IMR-90 (cell line): ENCODE measurements at regions not wholly inside any gene's neighbourhood (a gene's known extent, or its start where the extent isn't known, plus 50 kb on each side); places are given as distances from the start of the nearest gene placed in this dataset.

Experiments used
- ATAC-seq: fragments of 200-7000 bp; cut with Tn5 transposase; 2 replicates; pipeline ENCODE4 v1.9.1; 2020; ENCODE audit warnings: low read depth, mild to moderate bottlenecking, moderate library complexity
- BruUV-seq: library from RNA; stranded (reverse); fragments of 400-500 nt; replicated peaks from 2 replicates; lab custom pipeline; 2021; lab: Mats Ljungman, UMichigan
- CTCF ChIA-PET: fragments of 300-600 bp; formaldehyde crosslinking; extraction: SDS; loops from one replicate; lab custom pipeline; 2021; ENCODE audit warnings: antibody characterized with exemption; lab: Yijun Ruan, JAX
- POLR2A ChIA-PET: fragments of 300-600 bp; sonication (Branson Sonifier 250); formaldehyde crosslinking; loops from one replicate; lab custom pipeline; 2022; ENCODE audit warnings: antibody characterized with exemption; ENCODE audit not compliant: unreplicated experiment; lab: Charles Lee
- DNase-seq: peaks from one replicate; pipeline ENCODE4 v3.0.0; 2013
- H2AFZ ChIP-seq: replicated peaks from 2 replicates; pipeline ENCODE3; 2013; ENCODE audit warnings: low read length, mild to moderate bottlenecking; ENCODE audit not compliant: poor library complexity
- H2AK5ac ChIP-seq: 2 replicates; pipeline ENCODE4 v1.6.1; 2013; ENCODE audit warnings: low read depth, low read length, inconsistent platforms
- H2AK9ac ChIP-seq: replicated peaks from 2 replicates; pipeline ENCODE3; 2013; ENCODE audit warnings: mild to moderate bottlenecking, low read depth, low read length, moderate library complexity; ENCODE audit not compliant: poor library complexity
- H2BK120ac ChIP-seq: 2 replicates; pipeline ENCODE4 v1.6.1; 2013; ENCODE audit warnings: low read depth, low read length, inconsistent platforms
- H2BK15ac ChIP-seq: 3 replicates; pipeline ENCODE4 v1.6.1; 2013; ENCODE audit warnings: low read depth, low read length, inconsistent platforms
- H2BK20ac ChIP-seq: 2 replicates; pipeline ENCODE4 v1.6.1; 2013; ENCODE audit warnings: low read depth, mild to moderate bottlenecking, inconsistent platforms, low read length, moderate library complexity
- H2BK5ac ChIP-seq: 2 replicates; pipeline ENCODE4 v1.6.1; 2013; ENCODE audit warnings: mild to moderate bottlenecking, low read depth, low read length, inconsistent platforms; ENCODE audit not compliant: poor library complexity, severe bottlenecking
- H3K14ac ChIP-seq: replicated peaks from 2 replicates; pipeline ENCODE4 v1.6.1; 2013; ENCODE audit warnings: low read depth, low read length, inconsistent platforms
- H3K18ac ChIP-seq: 2 replicates; pipeline ENCODE4 v1.6.1; 2013; ENCODE audit warnings: low read depth, low read length, control low read depth
- H3K23ac ChIP-seq: 2 replicates; pipeline ENCODE4 v1.6.1; 2013; ENCODE audit warnings: low read depth, low read length, inconsistent platforms
- H3K27ac ChIP-seq: 2 replicates; pipeline ENCODE4 v1.5.1; 2013; ENCODE audit warnings: mild to moderate bottlenecking, control low read depth, low read length; ENCODE audit not compliant: insufficient read depth
- H3K27me3 ChIP-seq: 2 replicates; pipeline ENCODE4 v1.6.1; 2013; ENCODE audit warnings: low read length; ENCODE audit not compliant: control insufficient read depth, insufficient read depth
- H3K36me3 ChIP-seq: 2 replicates; pipeline ENCODE4 v1.6.1; 2013; ENCODE audit warnings: low read length, mixed read lengths; ENCODE audit not compliant: control insufficient read depth, insufficient read depth
- H3K4ac ChIP-seq: 2 replicates; pipeline ENCODE4 v1.6.1; 2013; ENCODE audit warnings: low read depth, low read length, inconsistent platforms
- H3K4me1 ChIP-seq: 2 replicates; pipeline ENCODE4 v1.6.1; 2013; ENCODE audit warnings: low read length, mixed read lengths; ENCODE audit not compliant: control insufficient read depth, insufficient read depth
- H3K4me2 ChIP-seq: 2 replicates; pipeline ENCODE4 v1.6.1; 2013; ENCODE audit warnings: low read depth, mild to moderate bottlenecking, control low read depth, low read length, moderate library complexity
- H3K4me3 ChIP-seq: 2 replicates; pipeline ENCODE4 v1.5.1; 2013; ENCODE audit warnings: low read depth, mild to moderate bottlenecking, control low read depth, low read length, moderate library complexity; ENCODE audit not compliant: insufficient read depth
- H3K56ac ChIP-seq: 2 replicates; pipeline ENCODE4 v1.6.1; 2013; ENCODE audit warnings: low read length, inconsistent platforms; ENCODE audit not compliant: insufficient read depth; ENCODE audit errors: extremely low read depth
- H3K79me1 ChIP-seq, 2 experiments: 2 replicates each; pipeline ENCODE4 v1.6.1; 2013; ENCODE audit warnings: low read length in 2 of 2, inconsistent platforms in 1 of 2, low read depth in 1 of 2
- H3K9ac ChIP-seq: 2 replicates; pipeline ENCODE4 v1.6.1; 2013; ENCODE audit warnings: low read depth, low read length, control low read depth
- H3K9me1 ChIP-seq: 2 replicates; pipeline ENCODE4 v1.6.1; 2013; ENCODE audit warnings: low read length, inconsistent platforms; ENCODE audit not compliant: insufficient read depth
- H3K9me3 ChIP-seq: 2 replicates; pipeline ENCODE4 v1.6.1; 2013; ENCODE audit warnings: low read length; ENCODE audit not compliant: control insufficient read depth, insufficient read depth
- H4K20me1 ChIP-seq: 2 replicates; pipeline ENCODE4 v1.6.1; 2013; ENCODE audit warnings: low read length, inconsistent platforms; ENCODE audit not compliant: insufficient read depth
- H4K5ac ChIP-seq: 2 replicates; pipeline ENCODE4 v1.6.1; 2013; ENCODE audit warnings: mild to moderate bottlenecking, low read depth, low read length, control low read depth
- H4K8ac ChIP-seq, 2 experiments: 2 replicates each; pipeline ENCODE4 v1.6.1; 2013; ENCODE audit warnings: low read depth in 2 of 2, low read length in 2 of 2, control low read depth in 1 of 2, inconsistent platforms in 1 of 2
- H4K91ac ChIP-seq: 2 replicates; pipeline ENCODE4 v1.6.1; 2013; ENCODE audit warnings: low read depth, low read length, inconsistent platforms; ENCODE audit not compliant: insufficient read depth
- BHLHE40 ChIP-seq: fragments of 150-350 bp; IDR thresholded peaks from 2 replicates; pipeline ENCODE4 v1.6.1; 2016; ENCODE audit warnings: mild to moderate bottlenecking, low read depth, low read length
- CEBPB ChIP-seq: IDR thresholded peaks from 2 replicates; pipeline ENCODE4 v1.6.1; 2012; ENCODE audit warnings: low read depth, low read length, improper control_type of control experiment
- CHD1 ChIP-seq: IDR thresholded peaks from 2 replicates; pipeline ENCODE4 v1.6.1; 2012; ENCODE audit warnings: low read depth, low read length, improper control_type of control experiment
- CTCF ChIP-seq: conservative IDR thresholded peaks from 2 replicates; pipeline ENCODE4 v1.5.1; 2012; ENCODE audit warnings: mild to moderate bottlenecking, low read depth, low read length, improper control_type of control experiment
- ELK1 ChIP-seq: fragments of 150-350 bp; IDR thresholded peaks from 2 replicates; pipeline ENCODE4 v1.6.1; 2016; ENCODE audit warnings: low read depth, mild to moderate bottlenecking, low read length, moderate library complexity, borderline replicate concordance
- FOS ChIP-seq: fragments of 150-350 bp; IDR thresholded peaks from 2 replicates; pipeline ENCODE4 v1.6.1; 2016; ENCODE audit warnings: low read depth, low read length
- MAFK ChIP-seq: IDR thresholded peaks from 2 replicates; pipeline ENCODE4 v1.6.1; 2012; ENCODE audit warnings: low read depth, low read length, improper control_type of control experiment
- MAZ ChIP-seq: IDR thresholded peaks from 2 replicates; pipeline ENCODE4 v1.6.1; 2012; ENCODE audit warnings: low read depth, mild to moderate bottlenecking, low read length, improper control_type of control experiment, moderate library complexity, borderline replicate concordance
- MXI1 ChIP-seq: IDR thresholded peaks from 2 replicates; pipeline ENCODE4 v1.6.1; 2012; ENCODE audit warnings: low read depth, mild to moderate bottlenecking, low read length, moderate library complexity, borderline replicate concordance
- NFE2L2 ChIP-seq: fragments of 150-350 bp; IDR thresholded peaks from 2 replicates; pipeline ENCODE4 v1.6.1; 2016; ENCODE audit warnings: low read depth, mild to moderate bottlenecking, low read length
- POLR2A ChIP-seq: IDR thresholded peaks from 2 replicates; pipeline ENCODE4 v1.6.1; 2012; ENCODE audit warnings: mild to moderate bottlenecking, low read depth, low read length
- RAD21 ChIP-seq: IDR thresholded peaks from 2 replicates; pipeline ENCODE4 v1.6.1; 2012; ENCODE audit warnings: low read length, improper control_type of control experiment
- RCOR1 ChIP-seq: IDR thresholded peaks from 2 replicates; pipeline ENCODE4 v1.6.1; 2012; ENCODE audit warnings: mild to moderate bottlenecking, low read length, improper control_type of control experiment; ENCODE audit not compliant: insufficient replicate concordance
- RFX5 ChIP-seq: IDR thresholded peaks from 2 replicates; pipeline ENCODE4 v1.8.0; 2012; ENCODE audit warnings: low read depth, mild to moderate bottlenecking, low read length, moderate library complexity
- SMC3 ChIP-seq: fragments of 150-350 bp; IDR thresholded peaks from 2 replicates; pipeline ENCODE4 v1.6.1; 2016; ENCODE audit warnings: low read depth, mild to moderate bottlenecking, antibody characterized with exemption, low read length, moderate library complexity
- USF2 ChIP-seq: fragments of 150-350 bp; IDR thresholded peaks from 2 replicates; pipeline ENCODE4 v1.6.1; 2017; ENCODE audit warnings: mild to moderate bottlenecking, antibody characterized with exemption, low read length, low read depth
- WGBS, 2 experiments: methylation state at CpG; one replicate each; pipeline versions ENCODE4 v1.1.5 to v1.1.7; 2013; ENCODE audit warnings: missing lambda C conversion rate in 2 of 2; ENCODE audit not compliant: insufficient read length in 1 of 2; ENCODE audit errors: extremely low coverage in 2 of 2; 5-methylcytosine and 5-hydroxymethylcytosine counted together
- dilution Hi-C: fragments of 300-500 bp; cut with HindIII; formaldehyde crosslinking; loops from one replicate; pipeline ENCODE4 v1.14.3; 2018; ENCODE audit warnings: low sequenced_read_pairs; ENCODE audit not compliant: unreplicated experiment
- in situ Hi-C: fragments of 300-500 bp; cut with MboI; formaldehyde crosslinking; loops from 3 replicates; pipeline ENCODE4 v1.14.3; 2019; ENCODE audit warnings: low sequenced_read_pairs, inconsistent platforms, mixed read lengths
- intact Hi-C: fragments of 100-400 bp; cut with micrococcal nuclease; formaldehyde crosslinking; loops from 2 replicates; pipeline ENCODE4 v1.10.0; 2022

GRCh38 chr13:95411428-95412040 lies 110.3 kb upstream of the ABCC4 start:
- Histone ChIP-seq H2BK15ac (no peak overlapping the region), H3K9me1 (no peaks in the 10 kb centered on the region), H4K5ac (no peak overlapping the region), H3K36me3 (no peaks in the 10 kb centered on the region), H2AK5ac (no peak overlapping the region), H3K9me3 (no peaks in the 10 kb centered on the region), H3K4me3 (no peak overlapping the region), H3K14ac (no peak overlapping the region), H3K23ac (no peak overlapping the region), H3K56ac (no peak overlapping the region), H3K4me1 (no peaks in the 10 kb centered on the region), H3K27ac (no peak overlapping the region), H2BK120ac (no peak overlapping the region), H3K18ac (no peak overlapping the region), H4K8ac (no peak overlapping the region), H2BK20ac (no peak overlapping the region), H3K27me3 (peaks cover 6% of the 10 kb centered on the region; the same call in 1 of the 2 replicates), H3K4me2 (no peak overlapping the region), H3K79me1 (no peaks in the 10 kb centered on the region), H2AFZ (no peak overlapping the region), H3K4ac (no peak overlapping the region), H4K20me1 (no peaks in the 10 kb centered on the region), H3K9ac (no peak overlapping the region), H4K91ac (no peak overlapping the region), H2AK9ac (no peak overlapping the region), H2BK5ac (no peak overlapping the region)
- no peak for DNase-seq
- dilution Hi-C loops: no loop called here
- WGBS, 2 experiments: no CpG with 5 or more reads among the region's 7 CpGs
- ATAC-seq: no peak; the same call in 1 of the 2 replicates
- TF ChIP-seq RFX5 (no peak), POLR2A (no peak), MXI1 (no peak), MAZ (no peak), CHD1 (no peak), RCOR1 (no peak), FOS (no peak), CEBPB (no peak), SMC3 (no peak), RAD21 (no peak), MAFK (no peak), NFE2L2 (no peak), USF2 (no peak), CTCF (no peak), ELK1 (no peak), BHLHE40 (no peak)
- POLR2A ChIA-PET: no interaction called here
- CTCF ChIA-PET: no interaction called here
- intact Hi-C loops: no loop called here
- in situ Hi-C loops: loop anchor here (25.0 kb wide), 1 partner anchor 749 kb away; no protein-coding TSS in a partner anchor
- no TSS peak for BruUV-seq
